Stimulated activated CD8-positive, alpha-beta memory T cell treated with anti-CD3 and anti-CD28 coated beads, Interleukin-2, amount 100 ng/mL, for 48 hours (primary cell): ENCODE measurements at regions not wholly inside any gene's neighbourhood (a gene's known extent, or its start where the extent isn't known, plus 50 kb on each side); places are given as distances from the start of the nearest gene placed in this dataset.
"Not testable (repeated sequence)": the region's sequence is repeated elsewhere in the genome, so short reads cannot be mapped to it uniquely, and the experiment has no call there.

Experiments used
- DNase-seq, 2 donors: peaks; one replicate each; pipeline ENCODE4 v3.0.0-alpha.2; 2020; ENCODE audit warnings: low read depth in 2 of 2

DNA sequence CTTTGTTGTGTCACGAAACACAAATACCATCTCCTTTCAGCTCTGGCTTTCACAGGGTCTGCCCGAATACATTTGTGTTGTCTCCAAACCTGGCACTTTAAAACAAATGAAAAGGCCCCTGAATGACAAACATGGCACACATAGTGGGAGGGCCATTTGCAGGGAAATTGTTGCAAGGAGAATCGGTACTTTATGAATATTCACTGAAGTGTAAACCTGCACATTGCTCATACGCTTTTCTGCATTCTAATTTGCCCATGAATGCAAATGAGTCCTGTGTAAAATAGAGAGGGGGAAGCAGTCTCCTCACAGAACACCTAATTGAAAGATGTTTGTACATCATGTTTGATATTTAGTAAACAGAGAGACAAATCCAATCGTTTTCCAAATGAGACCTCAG, 82.7 kb upstream of the PCDH8 start:
- no peak for DNase-seq

DNA sequence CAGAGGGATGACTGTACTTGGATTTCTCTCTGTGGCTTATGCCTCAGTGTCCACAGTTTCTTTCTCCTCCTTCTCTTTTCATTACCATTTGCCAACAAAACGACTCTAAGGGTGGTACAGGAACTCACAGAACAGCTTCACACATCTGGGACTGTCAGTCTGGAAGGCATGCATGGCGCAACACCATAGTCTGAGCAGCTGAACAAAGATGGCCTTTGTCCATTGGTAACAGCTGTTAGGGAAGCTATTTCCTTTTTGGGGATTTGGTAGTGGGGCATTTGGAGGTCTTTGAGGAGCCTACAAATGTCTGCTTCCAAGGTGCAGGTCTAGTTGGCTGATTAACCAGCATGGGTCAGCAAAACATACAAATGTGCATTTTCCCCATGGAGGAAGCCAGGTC, 81.4 kb upstream of the PCDH8 start:
- DNase-seq = no peak

DNA sequence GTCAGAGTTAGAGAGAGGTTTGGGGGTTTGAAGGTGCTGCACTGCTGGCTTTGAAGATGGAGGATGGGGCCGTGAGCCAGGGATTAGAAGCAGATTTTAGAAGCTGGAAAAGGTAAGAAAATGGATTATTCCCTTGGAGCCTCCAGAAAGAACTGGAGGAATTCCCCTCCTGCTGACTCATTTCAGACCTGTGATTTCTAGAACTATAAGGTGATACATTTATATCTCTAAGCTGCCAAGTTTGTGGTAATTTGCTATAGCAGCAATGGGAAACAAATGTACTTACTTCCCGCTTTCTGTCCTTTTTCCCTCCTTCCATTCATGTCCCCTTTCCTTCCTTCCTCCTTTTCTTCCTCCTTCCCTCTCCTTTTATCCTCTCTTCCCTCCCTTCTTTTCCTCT, 78.5 kb upstream of the PCDH8 start:
- DNase-seq = no peak

DNA sequence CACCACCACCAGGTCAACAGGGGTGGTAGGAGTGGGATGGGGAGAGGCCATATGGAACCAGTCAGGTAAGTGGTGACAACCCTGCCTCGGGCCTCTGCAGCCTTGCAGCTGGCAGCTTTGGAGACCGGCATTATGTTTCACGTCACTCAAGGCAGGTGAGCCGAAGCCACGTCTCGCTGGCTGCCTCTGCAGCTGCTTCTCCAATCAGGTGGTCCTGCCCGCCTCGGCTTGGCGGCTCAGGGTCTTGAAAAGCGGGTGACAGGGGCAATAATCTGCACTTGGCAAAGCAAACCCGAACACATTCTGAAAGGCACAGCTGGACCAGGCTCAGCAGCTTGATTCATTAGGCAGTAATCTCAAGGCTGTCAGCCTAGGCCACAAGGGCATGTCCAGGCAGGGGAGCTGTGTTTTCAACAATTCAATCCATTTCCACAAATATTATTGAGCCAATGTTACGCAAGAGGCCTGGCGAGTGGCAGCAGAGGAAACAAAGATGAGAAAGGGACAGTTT, 77.4 kb upstream of the PCDH8 start:
- no peak for DNase-seq

DNA sequence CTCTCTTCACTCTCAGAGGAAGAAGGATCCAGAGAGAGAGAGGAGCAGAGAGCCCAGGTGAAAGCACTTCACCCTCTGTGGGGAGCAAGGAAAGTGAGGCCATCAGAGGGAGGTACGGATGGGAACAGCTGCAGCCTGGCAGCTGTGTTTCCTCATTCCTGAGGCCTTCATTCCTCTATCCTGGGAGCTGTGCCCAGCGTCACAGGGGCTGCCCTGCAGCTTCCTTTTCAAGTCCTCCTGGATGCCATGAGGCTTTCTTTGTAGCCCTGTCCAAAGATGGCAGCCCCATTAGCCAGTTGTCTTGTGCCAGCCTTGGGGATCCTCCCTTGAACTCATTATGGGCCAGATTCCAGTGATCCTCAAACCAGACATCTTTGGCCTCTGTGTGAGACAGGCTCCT, 76.8 kb upstream of the PCDH8 start:
- DNase-seq = no peak

DNA sequence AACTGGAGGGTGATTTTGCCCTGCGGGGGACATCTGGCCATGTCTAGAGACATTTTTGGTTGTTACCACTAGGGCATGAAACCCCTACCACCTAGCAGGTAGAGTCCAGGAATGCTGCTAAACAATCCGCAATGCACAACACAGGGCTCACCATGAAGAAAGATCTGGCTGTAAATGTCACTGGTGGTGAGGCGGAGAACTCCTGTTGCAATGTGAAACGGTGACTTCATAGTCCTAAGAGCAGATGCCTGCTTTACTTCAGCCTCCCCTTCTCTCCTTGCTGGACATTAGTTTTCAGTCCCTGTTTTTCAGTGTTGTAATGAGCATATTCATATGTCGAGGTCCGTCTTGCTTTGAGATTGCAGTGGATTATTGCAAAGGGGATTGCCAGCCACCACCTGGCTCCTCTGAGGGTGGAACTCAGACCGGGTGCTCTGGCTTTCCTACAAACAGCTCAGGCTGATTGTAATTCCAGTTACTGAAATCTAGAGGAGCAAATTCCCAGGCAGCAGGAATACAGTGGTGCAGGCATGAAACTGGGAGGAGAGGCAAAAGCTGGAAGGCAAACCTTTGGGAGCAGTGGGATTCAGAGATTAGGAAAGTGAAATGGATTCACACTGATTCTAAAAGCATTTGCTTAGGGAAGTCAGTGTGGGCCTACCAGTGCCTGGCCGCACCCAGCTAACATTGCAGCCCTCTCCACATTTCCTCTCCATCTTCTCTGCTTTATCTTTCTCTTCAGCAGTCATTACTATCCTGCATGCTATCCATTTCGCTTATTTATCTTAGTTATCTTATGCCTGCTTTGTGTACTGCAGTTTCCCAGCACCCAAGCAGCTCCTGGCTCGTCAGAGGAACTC, 76.1 kb upstream of the PCDH8 start:
- no peak for DNase-seq

DNA sequence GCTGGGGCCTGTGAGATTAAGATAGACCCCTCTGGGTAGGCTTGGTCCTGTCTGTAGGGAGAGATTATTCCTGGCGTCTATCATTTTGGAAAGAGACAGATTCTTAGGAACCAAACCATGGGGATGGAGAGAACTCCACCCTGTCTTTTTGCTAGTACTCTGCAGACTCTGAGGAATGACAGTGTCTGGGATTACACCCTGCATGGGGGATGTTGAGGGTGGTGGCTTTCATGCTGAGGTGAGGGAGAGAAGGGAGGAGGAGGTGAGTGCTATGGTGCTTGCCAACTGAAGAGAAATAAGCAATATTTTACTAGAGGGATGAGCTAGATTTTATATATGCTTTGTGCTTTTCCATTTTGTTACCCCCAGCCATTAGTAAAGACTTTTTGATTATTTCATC, 74.5 kb upstream of the PCDH8 start:
- DNase-seq = no peak

DNA sequence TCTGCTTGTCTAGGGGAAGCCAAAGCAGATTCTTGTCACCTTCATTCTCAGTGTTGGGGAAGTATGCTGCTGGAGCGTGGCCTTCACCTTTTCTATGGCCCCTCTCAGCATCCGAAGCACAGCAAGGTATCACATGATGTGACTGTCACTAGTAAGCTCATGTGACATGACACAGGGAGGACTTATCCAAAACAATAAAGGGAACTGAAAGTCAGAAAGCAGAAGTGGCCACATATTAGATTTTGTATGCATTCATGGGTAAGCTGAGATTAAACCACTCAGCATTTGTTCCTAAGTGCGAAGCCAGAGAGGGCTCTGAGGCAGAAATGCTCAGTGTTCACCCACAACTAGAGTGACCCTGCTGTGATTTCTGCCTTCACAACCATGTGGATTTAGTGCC, 72.8 kb upstream of the PCDH8 start:
- DNase-seq = no peak

DNA sequence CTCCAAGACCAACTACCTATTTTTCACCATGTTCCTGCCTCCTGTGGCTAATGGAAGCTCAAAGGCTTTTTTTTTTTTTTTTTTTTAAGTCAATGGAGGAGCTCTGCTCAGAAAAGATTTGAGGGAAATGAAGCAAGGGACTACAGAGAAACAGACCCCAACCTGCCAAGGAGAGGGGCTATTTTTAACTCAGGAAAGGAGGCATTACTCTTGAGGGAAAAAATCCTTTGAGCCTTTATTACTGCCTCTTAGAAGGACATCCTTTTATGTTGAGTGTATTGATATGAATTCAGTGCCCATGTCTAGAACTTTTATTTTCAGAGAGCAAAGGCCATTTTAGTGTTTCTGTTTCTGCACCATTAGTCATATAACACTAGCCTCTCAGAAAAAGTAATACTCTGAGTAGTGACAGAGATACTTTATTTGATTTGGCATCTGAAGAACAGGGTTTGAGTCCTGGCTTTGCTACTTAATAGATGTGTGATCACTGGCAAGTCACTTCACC, 68.1 kb upstream of the PCDH8 start:
- no peak for DNase-seq

DNA sequence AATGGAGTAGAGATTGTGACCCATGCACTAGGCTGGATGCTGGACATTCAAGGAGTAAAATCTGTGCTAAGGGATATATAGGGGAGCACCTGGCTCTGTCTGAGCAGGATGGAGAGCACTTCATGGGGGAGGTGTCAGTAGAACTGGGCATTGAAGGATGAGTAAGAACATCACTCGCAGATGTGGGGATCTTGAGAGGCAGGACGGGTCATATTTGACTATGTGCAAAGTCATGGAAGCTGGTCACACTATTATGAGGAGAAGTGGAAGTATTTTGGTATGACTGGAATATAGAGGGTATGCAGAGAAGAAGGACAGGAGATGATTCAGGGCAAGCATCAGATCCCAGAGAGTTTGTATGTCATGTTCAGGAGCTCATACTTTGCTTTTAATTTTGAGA, 62.9 kb upstream of the PCDH8 start:
- no peak for DNase-seq

DNA sequence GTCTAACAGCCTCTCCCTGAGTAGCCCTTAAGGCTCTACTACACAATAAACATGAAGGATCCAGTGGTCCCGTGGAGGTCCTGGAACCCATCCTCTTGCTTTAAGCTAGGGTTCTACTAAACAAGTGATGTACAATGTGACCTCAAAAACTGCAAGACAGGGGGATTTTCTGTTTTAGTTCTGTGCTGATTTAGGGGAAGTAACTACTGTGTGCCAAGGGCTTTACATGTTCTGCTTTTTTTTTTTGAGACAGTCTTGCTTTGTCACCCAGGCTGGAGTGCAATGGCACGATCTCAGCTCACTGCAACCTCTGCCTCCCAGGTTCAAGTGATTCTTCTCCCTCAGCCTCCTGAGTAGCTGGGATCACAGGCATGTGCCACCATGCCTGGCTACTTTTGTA, 61.9 kb upstream of the PCDH8 start:
- DNase-seq = not testable (repeated sequence)

DNA sequence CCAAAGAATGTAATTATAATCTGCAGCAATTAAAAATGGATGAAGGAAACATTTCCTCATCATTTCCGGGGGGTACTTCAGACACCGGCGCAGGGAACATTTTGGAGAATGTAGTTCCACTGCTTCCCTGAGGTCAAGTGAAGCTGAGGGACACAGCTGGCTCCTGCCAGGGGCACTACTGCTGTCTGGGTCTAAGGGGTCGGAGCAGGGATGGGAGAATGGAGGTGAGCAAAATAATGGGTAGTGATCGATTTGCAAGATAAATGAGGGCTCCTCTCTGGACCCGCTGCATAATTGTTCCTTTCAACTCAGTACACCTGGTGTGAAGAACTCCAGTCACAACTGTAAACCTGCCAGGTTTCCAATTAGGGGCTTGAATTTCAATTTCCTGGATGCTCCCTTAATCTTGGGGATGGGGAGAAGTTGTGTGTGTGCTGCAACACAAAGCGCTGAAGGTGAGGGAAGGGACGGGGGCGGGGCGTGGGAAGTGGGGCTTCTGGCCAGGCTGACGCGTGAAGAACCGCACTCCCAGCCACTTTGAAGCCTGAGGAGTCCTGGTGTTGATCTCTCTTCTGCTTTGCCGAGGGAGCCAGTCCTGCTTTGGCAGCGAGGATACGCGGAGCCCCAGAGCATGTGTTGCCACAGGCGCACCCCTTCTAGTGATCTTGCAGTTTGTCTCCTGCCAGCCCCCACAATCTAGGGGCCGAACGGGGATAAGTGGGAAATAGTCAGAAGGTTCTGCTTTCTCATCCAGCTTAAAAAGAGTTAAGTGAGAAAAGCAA, 57.9 kb upstream of the PCDH8 start:
- no peak for DNase-seq

DNA sequence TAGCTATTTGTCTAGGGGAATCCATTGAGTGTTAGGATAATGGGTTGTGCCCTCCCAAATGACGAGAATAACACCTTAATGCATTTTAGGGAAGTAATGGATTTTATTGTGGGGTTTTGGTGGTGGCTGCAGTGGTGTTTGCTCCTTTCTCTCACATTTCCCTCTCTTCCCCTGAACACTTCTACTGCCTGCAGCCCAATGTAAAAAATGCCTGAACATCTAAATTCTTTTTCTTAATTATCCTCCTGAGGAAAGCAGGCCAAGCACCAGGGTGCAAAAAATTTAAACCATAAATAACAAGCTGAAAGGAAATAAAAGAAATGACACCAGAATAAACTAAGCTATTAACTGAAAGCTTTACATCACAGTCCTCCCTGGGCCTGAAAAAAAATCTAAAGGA, 57.3 kb upstream of the PCDH8 start:
- DNase-seq = no peak

DNA sequence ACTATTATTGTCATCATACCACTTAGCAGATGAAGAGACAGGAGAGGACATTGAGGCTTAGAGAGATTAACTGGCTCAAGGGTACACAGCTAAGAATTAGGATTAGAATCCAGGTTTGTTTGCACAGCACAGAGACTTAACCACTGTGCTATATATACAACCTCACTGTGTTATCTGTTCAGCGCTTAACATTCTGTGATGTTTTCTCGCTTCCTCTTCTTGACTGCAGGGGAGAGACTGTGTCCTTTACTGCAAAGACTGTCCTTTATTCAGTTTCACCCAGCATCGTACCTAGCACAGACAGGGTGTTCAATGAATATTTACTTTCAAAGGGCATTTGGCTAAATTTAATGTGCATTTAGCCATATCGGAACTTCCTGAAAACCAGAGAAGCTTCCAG, 54.9 kb upstream of the PCDH8 start:
- no peak for DNase-seq

DNA sequence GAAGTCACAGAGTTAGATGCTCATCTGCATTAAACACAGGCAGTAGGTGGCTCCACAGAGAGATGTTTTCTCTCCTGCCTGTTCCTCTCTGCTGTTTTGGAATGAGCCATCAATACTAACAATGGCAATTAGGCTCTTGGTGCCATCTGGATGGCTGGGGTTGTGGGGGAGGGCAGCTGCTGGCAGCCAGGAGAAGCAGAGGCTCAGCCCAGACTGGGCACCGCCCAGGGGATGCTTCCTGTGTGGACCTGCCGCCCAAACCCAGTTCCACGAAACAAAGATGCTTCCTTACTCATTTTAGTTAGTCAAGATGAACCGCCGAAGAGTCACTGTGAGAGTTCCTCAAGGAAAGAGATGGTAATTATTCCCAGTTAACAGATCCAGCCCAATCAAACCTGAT, 50.8 kb upstream of the PCDH8 start:
- DNase-seq = no peak
